GM18861 (cell line): ENCODE measurements at regions not wholly inside any gene's neighbourhood (a gene's known extent, or its start where the extent isn't known, plus 50 kb on each side); places are given as distances from the start of the nearest gene placed in this dataset.

Experiments
- ATAC-seq: cut with Tn5 transposase; IDR thresholded peaks from one replicate; pipeline ENCODE4 v1.9.1; 2021; ENCODE audit not compliant: unreplicated experiment

DNA sequence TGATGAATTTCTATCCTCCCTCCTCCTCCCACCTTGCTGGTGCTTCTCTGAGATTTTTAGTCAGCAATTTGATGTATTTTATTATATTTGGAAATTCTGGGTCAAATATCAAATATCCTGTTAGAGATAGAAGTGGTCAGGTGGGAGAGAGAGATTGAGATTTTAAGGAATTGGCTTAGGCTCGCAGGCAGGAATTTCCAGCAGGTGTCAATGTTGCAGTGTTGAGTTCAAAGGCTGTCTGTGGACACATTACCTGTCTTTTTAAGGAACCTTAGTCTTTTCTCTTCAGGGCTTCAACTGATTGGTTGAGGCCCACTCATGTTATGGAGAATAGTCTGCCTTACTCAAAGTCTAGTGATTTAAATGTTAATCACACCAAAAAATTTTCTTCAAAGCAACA, 457.3 kb downstream of the FLRT2 start:
- no peak for ATAC-seq

DNA sequence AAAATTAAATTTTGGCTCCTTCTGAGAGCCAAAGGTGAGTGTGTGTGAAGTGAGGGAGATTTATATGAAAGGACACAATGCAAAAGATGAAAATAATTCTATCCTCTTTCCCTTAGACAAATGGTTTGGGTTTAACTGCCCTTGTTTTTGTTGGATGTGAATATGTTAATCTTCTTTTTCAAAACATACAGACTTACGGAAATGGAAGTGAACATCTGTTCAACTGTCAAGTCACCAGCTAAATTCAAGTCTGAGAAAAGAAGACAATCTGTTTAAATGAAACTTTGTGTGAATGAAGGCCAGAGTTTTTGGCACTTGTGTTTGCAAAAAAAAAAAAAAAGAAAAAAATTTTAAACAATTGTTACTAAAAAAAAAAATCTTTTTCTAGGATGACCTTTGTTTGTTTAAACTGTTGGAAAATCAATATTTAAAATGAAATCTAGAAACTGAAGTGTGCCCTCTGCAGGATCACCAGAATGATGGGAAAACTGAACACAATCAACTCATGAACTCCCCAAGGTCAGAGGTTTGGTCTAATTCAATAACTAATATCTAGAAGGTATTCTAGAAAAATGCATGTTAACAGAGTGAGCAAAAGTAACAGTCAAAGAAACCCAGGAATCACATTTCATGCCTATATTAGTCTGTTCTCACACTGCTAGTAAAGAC, 448.8 kb downstream of the FLRT2 start:
- ATAC-seq: no peak

DNA sequence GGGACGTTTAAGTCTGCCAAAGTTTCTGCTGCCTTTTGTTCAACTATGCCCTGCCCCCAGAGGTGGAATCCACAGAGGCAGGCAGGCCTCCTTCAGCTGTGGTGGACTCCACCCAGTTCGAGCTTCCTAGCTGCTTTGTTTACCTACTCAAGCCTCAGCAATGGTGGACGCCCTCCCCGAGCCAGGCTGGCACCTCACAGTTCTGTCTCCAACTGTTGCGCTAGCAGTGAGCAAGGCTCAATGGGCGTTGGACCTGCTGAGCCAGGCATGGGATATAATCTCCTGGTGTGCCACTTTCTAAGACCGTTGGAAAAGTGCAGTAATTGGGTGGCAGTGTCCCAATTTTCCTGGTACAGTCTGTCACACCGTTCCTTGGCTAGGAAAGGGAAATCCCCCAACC, 444.7 kb downstream of the FLRT2 start:
- ATAC-seq: no peak

DNA sequence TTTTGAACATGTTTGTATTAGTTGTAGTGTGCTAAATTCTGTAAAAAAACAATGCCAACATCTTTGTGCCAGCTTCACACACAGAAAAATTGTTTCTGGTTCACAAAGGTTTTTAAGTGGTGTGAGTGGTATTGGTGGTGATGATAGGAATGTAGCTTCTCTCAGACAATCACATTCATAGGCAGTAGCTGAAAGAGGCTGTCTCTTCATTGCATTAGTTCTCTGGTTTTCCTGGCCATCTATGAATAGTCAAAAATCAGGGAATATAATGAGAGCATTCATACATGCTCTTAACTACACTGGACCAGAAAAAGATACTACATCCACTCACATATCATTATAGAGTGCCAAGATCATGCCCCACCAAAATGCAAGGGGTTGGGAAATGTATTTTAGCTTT, 433.5 kb downstream of the FLRT2 start:
- ATAC-seq: no peak

DNA sequence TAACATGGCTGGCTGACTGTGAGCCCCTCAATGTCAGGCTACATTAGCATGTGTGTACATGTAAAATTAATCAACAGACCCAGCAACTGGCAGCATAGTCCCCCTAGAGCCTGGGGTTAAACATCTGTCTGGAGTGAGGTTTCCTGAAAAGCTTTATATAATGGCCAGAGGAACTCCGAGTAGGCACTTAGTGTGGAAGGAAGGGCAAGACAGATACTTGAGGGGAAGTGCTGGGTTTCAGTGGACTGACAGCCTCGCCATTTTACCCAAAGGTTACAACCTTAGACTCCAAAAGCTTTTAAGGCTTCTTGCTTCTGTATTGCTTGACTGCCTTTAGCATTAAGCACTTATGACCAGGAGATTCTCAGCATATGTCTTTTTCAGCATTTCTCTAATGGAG, 430.8 kb downstream of the FLRT2 start:
- no peak for ATAC-seq

DNA sequence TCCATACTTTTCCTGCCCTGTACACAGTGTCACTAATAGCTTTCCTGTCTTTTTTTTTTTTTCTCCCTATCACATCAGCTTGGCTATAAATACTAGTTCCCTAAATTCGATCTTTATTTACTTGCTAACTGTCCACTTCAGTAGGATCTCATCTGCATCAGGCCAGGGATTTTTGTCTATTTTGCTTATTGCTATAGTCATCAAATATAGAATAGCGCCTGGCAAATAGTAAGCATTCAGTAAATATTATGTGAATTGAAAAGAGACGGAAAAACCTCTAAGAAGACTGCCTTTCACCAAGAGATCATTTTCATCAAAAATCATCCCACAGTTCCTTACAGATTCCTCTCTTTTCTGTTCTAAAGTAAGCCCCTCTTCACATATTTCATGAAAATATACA, 429.1 kb downstream of the FLRT2 start:
- ATAC-seq: no peak

DNA sequence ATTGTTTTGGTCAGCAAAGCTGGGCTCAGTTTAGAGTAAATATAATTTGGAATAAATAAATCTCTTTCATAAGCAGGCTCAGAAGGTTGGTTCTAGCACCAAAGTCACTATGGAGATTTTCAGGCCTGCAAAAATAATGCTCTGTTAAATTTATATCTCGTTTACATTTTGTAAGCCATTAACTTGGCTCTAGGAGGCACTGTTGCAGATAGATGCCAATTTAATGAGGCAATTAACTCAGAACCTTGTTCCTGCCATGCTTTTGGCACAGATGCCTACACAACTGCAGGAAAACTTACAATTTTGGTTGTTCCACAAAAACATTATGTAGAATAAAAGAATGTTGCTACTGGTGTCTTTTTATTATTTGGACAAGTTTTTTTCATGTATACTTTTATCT, 428.1 kb downstream of the FLRT2 start:
- no peak for ATAC-seq

DNA sequence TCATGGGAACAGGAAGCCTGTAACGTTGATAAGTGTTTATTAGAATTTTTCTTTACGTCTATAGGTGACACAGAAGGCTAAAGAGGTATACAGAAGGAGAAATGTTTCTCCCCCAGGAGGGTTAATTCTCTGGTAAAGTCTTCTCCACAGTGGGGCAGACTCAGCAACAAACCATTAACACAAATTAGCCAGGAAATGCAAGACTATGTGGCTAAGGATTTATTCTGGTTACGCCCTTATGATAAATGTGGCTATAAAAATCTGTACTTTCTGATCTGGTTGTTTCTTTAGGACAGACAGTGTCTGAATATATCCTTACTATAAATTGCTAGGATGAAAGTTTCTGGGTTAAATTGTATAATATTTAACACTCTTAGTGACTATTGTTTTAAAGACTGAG, 423.3 kb downstream of the FLRT2 start:
- ATAC-seq: no peak

DNA sequence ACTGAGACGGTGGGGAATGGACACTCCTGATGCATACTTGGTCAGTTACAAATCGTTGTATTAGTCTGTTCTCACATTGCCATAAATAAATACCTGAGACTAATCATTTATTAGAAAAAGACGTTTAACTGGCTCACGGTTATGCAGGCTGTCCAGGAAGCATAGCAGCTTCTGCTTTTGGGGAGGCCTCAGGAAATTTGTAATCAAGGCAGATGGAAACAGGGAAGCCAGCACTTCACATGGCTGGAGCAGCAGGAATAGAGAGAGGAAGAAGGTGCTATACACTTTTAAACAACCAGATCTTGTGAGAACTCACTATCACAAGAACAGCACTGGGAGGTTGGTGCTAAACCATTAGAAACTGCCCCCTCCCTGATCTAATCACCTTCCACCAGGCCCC, 418.2 kb downstream of the FLRT2 start:
- ATAC-seq: no peak

DNA sequence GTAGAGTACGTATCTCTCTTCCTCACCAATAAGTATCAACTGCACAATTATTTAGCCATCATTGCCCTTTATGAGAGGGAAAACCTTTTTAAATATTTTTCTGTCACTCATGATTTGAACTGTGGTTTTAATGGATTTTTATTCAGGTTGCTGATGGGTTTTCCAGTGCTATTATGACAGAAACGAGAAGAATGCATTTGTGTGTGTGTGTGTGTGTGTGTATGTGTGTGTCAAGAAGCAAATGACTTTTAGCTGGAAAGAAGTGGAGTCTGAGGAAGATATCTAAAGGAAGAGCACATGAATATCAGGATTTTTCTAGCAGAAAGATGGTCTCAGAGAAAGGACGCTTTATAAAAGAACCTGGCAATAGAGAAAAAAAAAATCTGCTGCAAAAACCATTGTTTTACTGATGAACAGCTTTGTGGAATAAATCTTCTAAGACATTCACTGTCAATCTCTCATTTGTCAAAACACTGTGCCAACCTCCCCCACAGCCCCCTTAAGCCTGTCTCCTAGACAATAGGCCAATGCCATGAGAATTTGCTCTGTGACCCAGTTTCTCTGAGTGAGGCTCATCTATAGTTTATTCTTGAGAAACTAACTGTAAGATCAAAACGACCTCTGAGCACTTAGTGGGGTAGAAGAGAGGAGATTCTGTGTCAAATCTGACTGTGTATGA, 417.7 kb downstream of the FLRT2 start:
- ATAC-seq: no peak

DNA sequence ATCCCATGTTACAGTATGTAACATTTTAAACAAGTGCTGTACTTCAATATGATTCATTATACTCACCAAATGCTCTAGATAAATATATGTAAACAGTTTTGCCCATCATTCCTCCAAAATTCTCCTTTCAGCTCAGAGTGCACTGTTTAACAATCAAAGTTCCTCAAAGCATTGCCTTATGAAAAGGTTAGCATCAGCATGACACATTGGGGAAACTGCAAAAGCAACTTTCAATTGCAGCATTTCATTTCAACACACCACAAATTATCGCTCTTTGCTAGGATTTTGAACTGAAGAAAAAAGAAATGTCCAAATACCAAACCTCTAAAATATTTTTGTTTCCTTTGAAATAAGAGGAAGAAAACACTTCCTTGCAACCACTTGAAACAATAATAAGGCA, 413.2 kb downstream of the FLRT2 start:
- no peak for ATAC-seq

DNA sequence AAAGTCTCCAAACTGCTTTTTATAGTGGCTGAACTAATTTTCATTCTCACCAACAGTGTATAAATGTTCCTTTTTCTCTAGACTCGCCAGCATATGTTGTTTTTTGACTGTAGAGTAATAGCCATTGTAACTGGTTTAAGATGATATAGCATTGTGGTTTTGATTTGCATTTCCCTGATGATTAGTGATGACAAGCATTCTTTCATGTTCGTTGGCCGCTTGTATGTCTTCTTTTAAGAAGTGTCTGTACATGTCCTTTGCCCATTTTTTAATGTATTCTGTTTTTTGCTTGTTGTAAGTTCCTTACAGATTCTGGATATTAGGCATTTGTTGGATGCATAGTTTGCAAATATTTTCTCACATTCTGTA, 404.9 kb downstream of the FLRT2 start:
- ATAC-seq: peak; percentile 48

DNA sequence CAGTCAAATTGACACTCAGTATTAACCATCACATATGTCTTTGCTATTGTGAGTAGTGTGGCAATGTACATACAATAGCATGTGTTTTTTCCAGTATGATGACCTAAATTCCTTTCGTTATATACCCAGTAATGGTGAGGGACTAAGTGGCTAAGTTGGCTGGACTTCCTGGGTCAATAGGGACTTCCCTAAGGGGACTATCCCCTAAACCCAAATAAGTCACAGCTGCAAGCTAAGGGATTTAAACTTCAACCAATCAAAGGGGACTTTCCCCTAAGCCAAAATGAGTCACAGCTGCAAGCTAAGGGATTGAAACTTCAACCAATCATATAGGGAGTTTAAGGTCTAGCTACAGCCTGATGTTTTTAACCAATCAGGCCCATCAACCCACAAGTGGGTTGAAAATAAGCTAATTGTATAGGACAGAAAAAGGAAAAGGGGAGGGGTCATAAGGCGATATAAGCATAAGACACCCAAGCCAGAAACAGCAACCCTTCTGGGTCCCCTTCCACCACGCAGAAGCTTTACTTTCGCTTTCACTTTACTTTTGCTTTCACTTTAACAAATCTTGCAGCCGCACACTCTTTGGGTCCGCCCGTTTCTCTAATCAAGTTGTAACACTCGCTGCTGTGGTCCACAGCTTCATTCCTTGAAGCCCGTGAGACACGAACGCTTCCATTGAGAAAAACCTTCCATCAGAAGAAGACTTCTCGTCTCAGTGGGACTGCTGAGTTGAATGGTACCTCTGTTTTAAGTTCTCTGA, 404.4 kb downstream of the FLRT2 start:
- peak; percentile 83 for ATAC-seq

DNA sequence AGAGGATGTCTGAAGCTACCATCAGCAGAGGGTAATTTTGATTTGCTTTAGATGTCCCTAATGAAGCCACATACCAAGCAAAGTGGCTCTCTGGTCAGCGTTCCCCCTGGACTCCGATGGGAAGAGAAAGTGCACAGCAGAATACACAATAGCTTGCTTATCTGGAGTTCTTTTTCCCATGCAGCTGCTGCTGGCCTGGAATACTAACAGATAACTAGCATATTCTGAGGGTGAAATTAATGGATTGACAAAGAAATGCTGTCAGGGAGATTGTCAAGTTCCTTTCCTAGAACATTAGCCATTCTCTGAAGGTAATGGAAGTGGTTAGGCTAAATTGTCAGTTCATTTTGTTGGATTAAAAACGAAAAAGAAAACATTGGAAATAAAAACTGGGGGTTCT, 391.3 kb downstream of the FLRT2 start:
- no peak for ATAC-seq

DNA sequence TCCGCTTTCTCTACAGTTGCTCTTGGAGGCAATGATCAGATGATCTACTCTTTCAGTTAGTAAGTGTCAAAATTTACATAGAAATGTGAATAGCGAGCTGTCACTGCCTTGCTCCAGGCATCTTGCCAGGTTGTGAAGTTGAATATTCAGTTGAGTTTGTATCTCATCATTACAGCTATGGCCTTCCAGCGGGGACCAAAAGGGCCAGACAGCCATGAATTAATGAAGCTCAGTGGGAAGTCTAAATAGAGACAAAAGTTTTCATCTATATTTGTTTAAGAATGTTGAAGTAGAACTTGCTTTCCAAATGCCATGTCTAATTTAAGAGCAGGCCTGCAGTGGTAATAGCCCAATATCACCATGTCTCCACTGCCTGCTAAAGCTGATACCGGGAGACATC, 387.8 kb downstream of the FLRT2 start:
- ATAC-seq: no peak

DNA sequence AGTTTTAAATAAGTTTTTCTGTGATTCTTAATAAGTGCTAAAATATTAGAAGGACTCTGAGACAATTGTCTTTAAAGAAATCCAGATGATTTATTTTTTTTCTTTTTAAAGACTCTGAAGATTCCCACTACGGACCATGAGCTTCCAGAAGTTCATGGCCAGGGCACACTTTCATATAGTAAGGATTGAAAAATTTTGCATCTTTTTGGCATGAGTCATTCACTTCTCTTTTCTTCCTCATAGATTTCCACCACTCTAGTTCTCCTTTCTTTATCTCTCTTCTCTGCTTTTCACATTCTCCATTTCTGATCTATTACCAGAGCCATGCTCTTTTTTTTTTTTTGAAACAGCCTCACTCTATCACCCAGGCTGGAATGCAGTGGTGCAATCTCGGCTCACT, 385.8 kb downstream of the FLRT2 start:
- ATAC-seq: no peak

DNA sequence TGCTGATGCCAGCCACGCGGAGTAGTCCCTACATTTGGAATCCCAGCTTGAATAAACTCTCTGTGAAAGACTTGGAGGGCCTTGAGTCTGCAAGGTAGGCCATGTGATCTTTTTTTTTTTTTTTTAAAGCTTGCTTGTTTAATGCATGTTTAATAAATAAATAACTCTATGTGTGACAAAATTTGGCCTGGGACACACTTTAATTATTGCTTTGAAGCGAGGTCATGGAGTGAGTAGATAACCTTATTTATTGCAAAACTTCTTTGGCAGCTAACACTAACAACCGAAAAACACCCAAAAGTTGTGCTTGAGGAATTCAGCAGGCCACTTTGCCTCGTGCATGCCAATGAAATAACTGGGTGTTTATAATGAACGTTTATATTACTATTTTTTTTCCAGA, 382.2 kb downstream of the FLRT2 start:
- no peak for ATAC-seq

DNA sequence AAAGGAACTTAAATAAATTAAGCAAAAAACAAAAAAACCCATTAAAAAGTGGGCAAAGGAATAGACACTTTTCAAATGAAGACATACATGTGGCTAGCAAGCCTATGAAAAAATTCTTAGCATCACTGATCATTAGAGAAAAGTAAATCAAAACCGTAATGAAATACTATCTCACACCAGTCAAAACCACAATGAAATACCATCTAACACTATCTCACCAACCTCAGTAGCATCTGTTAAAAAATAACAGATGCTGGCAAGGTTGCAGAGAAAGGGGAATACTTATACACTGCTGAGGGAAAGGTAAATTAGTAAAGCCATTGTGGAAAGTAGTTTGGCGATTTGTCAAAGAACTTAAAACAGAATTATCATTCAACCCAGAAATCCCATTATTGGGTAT, 381.1 kb downstream of the FLRT2 start:
- no peak for ATAC-seq

DNA sequence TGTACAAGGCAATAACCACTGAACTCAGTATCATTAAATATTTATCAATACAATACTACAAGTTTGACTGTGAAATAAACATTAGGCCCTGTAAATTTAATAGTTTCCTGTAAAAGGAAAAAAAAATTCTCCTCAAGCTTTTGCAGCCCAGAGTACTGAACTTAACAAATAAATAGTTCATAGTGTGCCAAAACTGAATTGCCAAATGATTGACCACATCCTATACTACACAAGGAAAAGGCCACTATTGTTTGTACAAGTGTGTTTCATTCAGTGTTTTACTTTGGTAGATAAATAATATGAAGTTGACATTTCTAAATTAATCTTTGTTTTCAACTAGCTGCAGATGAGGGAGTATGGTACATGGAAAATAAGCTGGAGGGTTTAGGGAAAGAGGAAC, 379.6 kb downstream of the FLRT2 start:
- no peak for ATAC-seq

DNA sequence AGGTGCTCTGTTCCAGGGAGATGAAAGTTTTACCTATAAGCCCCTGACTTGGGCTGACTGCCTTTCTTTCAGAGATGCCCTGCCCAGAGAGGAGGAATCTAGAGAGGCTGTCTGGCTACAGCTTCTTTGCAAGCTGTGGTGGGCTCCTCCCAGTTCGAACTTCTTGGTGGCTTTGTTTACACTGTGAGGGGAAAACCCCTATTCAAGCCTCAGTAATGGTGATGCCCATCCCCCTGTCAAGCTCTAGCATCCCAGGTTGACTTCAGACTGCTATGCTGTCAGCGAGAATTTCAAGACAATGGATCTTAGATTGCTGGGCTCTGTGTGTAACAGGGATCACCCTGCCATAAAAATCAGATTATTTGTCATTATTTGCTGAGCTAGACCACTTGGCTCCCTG, 377.6 kb downstream of the FLRT2 start:
- no peak for ATAC-seq

DNA sequence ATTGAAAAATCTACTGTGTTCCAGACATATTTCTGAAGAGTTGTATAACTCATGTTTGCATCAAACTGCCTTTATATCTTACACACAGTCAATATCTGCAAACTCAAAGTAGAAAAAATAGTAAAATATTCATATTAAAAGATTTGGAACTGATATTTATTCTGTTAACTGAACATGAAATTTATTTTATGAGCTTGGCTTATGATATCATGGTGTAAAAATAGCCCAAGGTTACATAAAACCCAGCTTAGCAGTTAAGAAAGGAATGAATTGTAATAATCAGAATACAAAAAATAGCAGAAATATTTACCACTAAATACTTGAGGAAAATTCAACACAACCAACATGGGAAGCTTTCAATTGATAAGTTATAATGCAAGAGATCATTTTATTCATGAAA, 367.9 kb downstream of the FLRT2 start:
- no peak for ATAC-seq

DNA sequence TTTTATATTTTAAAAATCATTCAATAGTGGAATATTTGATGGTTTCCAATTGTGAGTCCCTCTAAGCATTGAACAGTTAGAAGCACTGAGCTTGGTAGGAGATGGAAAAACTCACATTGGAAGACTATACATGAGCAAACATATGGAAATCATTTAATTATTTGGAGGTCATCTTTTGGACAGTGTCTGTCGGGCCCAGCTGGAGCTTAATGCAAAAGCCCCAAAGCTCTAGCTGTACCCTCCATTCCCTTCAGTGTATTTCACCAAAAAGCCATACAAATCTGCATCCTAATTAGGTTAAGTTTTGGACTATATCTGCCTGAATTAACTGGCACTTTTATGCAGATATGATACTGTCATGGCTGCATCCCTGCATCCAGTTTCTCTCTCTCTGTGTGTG, 365.7 kb downstream of the FLRT2 start:
- no peak for ATAC-seq
